GM12872 (cell line): ENCODE measurements at regions not wholly inside any gene's neighbourhood (a gene's known extent, or its start where the extent isn't known, plus 50 kb on each side); places are given as distances from the start of the nearest gene placed in this dataset.

Experiments
- CTCF ChIP-seq: IDR thresholded peaks from 3 replicates; pipeline ENCODE4 v1.5.1; 2011; ENCODE audit warnings: low read depth, mild to moderate bottlenecking, low read length, moderate library complexity; ENCODE audit not compliant: insufficient read depth

- no peak for TF ChIP-seq CTCF
Measured at GRCh38 chr1:230476622-230477003, 50.5 kb upstream of the PGBD5 start.
